ENCODE measurements at regions not wholly inside any gene's neighbourhood (a gene's known extent, or its start where the extent isn't known, plus 50 kb on each side); places are given as distances from the start of the nearest gene placed in this dataset.

GRCh38 chr3:170730071-170730812, 139.8 kb downstream of the RPL22L1 start:
- DNase-seq (ENCODE audit: low read depth in 2 of 2), result no peak

- DNase-seq (ENCODE audit: low read depth in 2 of 2), result no peak
These were observed 141.8 kb downstream of the RPL22L1 start for GRCh38 chr3:170728181-170728580.

DNA sequence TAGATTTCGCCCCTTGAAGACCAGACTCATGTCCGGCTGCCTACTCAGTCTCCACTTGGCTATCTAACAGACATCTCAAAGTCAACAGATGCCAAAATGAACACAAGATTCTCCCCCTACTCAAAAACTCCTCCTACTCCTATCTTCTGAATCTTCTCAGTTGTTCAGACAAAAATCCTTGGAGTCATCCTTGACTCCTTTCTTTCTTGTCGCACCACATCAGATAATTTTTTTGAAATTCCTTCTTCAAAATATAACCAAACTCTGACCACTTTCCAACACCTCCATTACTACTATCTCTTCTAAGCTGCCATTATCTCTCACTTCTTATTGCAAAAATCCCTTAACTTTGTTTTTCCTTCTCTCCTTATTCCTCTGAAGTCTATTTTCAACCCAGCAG, 141.9 kb upstream of the SLC7A14 start:
- no peak for DNase-seq (ENCODE audit: low read depth in 2 of 2)

GRCh38 chr3:170726976-170727661, 141.2 kb upstream of the SLC7A14 start:
- no peak for DNase-seq (ENCODE audit: low read depth in 2 of 2)

DNA sequence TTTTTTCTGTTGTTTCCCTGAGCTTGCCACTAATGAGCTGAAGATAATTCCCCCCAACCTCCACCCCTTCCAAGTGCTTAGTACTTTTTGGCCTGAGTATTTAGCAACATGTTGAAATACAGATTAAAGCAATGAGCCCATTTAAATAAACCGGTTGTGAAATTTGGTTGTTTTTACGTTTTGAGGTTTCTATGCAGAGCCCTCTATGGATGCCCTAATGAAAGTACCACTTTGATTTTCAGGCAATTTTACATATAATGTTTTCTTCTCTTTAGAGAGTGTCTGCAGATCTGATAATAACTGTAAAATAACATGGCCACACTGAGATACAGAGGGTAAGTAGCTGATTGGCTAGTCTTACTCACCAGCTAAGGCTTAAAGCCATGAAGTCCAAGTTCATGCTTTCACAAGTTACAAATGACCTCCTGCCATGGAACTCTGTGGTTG, 139.4 kb upstream of the SLC7A14 start:
- no peak for DNase-seq (ENCODE audit: low read depth in 2 of 2)

DNA sequence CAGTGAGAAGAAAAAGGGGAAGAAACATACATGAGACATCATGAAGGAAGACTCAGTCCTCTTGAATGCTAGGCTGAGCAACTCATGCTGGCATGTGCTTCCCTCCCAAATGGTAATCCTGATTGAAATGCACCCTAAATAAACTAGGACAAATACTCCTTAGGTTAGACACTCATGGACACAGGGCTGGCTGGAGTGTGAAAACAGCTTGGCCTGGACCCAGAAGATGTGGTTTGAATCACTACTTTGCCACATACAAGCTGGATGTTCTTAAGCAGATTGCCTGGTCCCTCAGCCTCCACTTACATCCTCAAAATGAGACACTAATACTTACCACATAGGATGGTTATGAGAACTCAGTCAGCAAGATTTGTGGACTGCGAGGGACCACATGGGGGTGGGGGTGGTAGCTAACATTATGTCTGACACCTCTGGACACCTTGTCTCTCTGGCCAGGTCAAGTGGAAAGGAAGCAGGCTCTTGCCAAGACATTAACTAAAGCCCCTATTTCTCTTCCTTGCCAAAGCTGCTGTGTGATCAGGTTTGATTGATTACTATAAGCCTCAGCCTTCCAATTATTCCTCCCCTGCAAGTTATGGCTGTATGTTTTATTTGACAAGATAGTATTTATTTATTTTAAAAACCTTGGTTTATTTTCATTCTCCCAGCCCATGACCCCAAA, 138.9 kb upstream of the SLC7A14 start:
- DNase-seq (ENCODE audit: low read depth in 2 of 2), result no peak

GRCh38 chr3:170723241-170723640, 137.4 kb upstream of the SLC7A14 start:
- DNase-seq (ENCODE audit: low read depth in 2 of 2), result no peak

- DNase-seq (ENCODE audit: low read depth in 2 of 2), result no peak
These were observed 135.7 kb upstream of the SLC7A14 start for GRCh38 chr3:170721563-170721962.

DNA sequence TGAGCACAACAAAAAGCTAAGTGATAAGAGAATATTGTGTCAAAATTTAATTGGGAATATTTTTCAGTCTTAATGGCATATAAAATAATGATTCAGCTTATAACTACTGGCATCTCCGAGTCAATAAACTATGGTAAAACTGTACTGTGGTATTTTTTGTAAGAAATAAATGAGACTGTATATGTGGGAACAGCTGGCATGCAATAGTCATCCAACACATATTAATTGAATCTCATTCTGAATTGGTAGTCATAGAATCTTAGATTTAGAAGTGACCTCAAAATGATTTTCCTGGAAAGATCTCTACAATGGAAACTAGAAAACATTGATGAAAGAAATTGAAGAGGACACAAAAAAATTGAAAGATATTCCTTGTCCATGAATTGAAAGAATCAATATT, 133.4 kb upstream of the SLC7A14 start:
- no peak for DNase-seq (ENCODE audit: low read depth in 2 of 2)

GRCh38 chr3:170718848-170719247, 133.0 kb upstream of the SLC7A14 start:
- DNase-seq (ENCODE audit: low read depth in 2 of 2), result no peak

GRCh38 chr3:170717410-170718402, 131.8 kb upstream of the SLC7A14 start:
- no peak for DNase-seq (ENCODE audit: low read depth in 2 of 2)

- DNase-seq (ENCODE audit: low read depth in 2 of 2), result no peak
These were observed 130.4 kb upstream of the SLC7A14 start for GRCh38 chr3:170716172-170716805.

- no peak for DNase-seq (ENCODE audit: low read depth in 2 of 2)
These were observed 129.0 kb upstream of the SLC7A14 start for GRCh38 chr3:170714562-170715535.

DNA sequence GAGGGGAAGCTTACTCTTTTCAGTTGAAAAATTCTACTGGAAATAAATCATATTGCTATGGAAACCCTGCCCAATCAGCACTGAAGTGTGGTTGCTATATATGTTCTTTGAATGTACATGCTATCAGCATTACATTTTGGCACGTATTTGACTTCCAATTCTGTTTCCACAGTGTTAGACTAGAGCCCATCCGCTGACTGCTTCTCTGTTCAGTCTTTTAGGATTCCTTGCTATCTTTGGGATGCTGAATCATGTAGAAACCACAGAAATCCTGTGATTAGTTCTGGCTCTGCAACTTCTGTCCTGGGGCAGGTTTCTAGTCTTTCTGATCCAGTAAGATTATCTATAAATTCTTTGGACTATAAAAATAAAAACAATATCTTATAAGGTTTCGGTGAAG, 128.2 kb upstream of the SLC7A14 start:
- no peak for DNase-seq (ENCODE audit: low read depth in 2 of 2)

GRCh38 chr3:170713653-170714052, 127.8 kb upstream of the SLC7A14 start:
- no peak for DNase-seq (ENCODE audit: low read depth in 2 of 2)

DNA sequence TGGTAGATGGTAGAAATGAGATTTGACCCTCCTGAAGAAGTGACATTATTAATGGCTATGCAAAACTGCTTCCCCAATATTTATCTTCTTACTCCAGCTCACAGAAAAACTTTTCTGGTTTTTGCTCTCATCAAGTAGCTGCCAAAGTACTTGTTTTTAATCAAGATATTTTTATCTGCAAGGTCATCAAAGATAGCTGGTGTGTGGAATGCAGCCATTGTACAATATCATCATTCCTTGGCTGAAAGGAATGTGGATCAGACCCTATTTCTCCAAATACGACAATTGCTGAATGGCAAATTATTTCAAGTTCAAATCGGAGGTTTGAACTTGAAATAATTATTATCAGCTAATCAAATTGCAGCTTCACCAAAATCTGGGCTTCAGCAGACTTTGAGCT, 126.9 kb upstream of the SLC7A14 start:
- DNase-seq (ENCODE audit: low read depth in 2 of 2), result no peak

GRCh38 chr3:170712336-170712735, 126.5 kb upstream of the SLC7A14 start:
- no peak for DNase-seq (ENCODE audit: low read depth in 2 of 2)

DNA sequence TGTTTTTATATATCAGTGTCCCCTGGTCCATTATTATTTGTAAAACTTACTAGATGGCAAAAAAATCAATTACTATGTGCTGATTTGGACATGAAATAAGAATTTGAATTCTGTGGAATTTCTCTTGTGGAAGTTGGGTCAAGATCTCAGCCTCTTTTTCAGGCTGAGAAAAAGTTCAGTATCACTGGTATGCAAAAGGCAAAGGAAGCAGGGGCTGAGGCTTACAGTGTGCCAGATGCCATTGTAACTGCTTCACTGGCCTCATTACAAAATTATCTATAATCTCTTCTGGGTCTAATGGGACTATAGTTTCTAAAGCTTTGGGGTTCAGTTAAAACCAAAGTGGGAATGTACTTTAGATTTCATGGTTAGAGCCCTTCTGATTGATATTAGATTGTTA, 125.9 kb upstream of the SLC7A14 start:
- DNase-seq (ENCODE audit: low read depth in 2 of 2), result no peak

- no peak for DNase-seq (ENCODE audit: low read depth in 2 of 2)
These were observed 123.2 kb upstream of the SLC7A14 start for GRCh38 chr3:170709046-170709445.

DNA sequence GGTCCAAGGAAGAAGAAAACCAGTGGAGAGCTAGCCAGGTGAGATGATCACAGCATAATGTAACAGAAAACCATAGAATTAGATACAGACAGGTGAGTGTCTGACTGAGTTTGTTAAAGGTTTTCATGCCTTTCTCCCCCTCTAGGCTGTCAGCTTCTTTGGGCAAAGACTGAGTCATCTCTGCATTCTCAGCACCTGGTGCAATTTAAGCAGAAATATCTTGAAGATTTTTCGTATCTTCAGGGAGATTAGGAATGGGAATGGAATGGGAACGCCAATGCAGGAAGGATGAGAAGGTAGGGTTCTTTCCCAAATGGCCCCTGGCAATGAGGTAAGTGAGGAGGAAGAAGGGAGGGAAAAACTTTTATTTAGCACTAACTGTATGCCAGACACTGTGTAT, 122.0 kb upstream of the SLC7A14 start:
- DNase-seq (ENCODE audit: low read depth in 2 of 2), result no peak
